GM23338 (cell line): ENCODE measurements at regions not wholly inside any gene's neighbourhood (a gene's known extent, or its start where the extent isn't known, plus 50 kb on each side); places are given as distances from the start of the nearest gene placed in this dataset.

Source experiments
- ATAC-seq: fragments of 200-7000 bp; cut with Tn5 transposase; 3 replicates; pipeline ENCODE4 v1.9.1; 2020
- DNase-seq: peaks from one replicate; pipeline ENCODE4 v3.0.0-alpha.2; 2015; ENCODE audit warnings: low spot score
- H2AFZ ChIP-seq: fragments of 200-600 bp; sonication (generic); 2 replicates; pipeline ENCODE4 v1.8.0; 2016; ENCODE audit warnings: antibody characterized with exemption, mild to moderate bottlenecking, moderate library complexity
- H3F3A ChIP-seq: fragments of 200-600 bp; sonication (generic); replicated peaks from 2 replicates; pipeline ENCODE4 v1.8.0; 2017; ENCODE audit warnings: antibody characterized with exemption, mixed run types, low read depth
- H3K27ac ChIP-seq: fragments of 200-600 bp; sonication (generic); 2 replicates; pipeline ENCODE4 v1.6.1; 2016; ENCODE audit warnings: low read depth
- H3K27me3 ChIP-seq: fragments of 200-600 bp; sonication (generic); 2 replicates; pipeline ENCODE4 v1.8.0; 2016; ENCODE audit warnings: mild to moderate bottlenecking, mixed run types, moderate library complexity; ENCODE audit not compliant: insufficient read depth
- H3K36me3 ChIP-seq: fragments of 200-600 bp; sonication (generic); 2 replicates; pipeline ENCODE4 v1.8.0; 2016; ENCODE audit warnings: mild to moderate bottlenecking; ENCODE audit not compliant: insufficient read depth
- H3K4me1 ChIP-seq: fragments of 200-600 bp; sonication (generic); 2 replicates; pipeline ENCODE4 v1.8.0; 2016; ENCODE audit warnings: mild to moderate bottlenecking, moderate library complexity; ENCODE audit not compliant: insufficient read depth
- H3K4me2 ChIP-seq: fragments of 200-600 bp; sonication (generic); 2 replicates; pipeline ENCODE4 v1.7.1; 2017; ENCODE audit warnings: mixed run types
- H3K4me3 ChIP-seq: fragments of 200-600 bp; sonication (generic); 2 replicates; pipeline ENCODE4 v1.6.1; 2016; ENCODE audit warnings: mixed run types
- H3K79me2 ChIP-seq: fragments of 200-600 bp; sonication (generic); replicated peaks from 2 replicates; pipeline ENCODE4 v1.8.0; 2017; ENCODE audit warnings: mild to moderate bottlenecking; ENCODE audit not compliant: insufficient read depth
- H3K9me2 ChIP-seq: fragments of 200-600 bp; sonication (generic); 2 replicates; pipeline ENCODE4 v1.8.0; 2017; ENCODE audit not compliant: insufficient read depth
- H4K20me1 ChIP-seq: fragments of 200-600 bp; sonication (generic); replicated peaks from 2 replicates; pipeline ENCODE4 v1.8.0; 2017; ENCODE audit warnings: mild to moderate bottlenecking; ENCODE audit not compliant: insufficient read depth
- H3K27ac Mint-ChIP-seq: 2 replicates; pipeline ENCODE4 v1.8.0; 2020; ENCODE audit warnings: inconsistent platforms, mild to moderate bottlenecking, moderate library complexity, mixed read lengths
- H3K27me3 Mint-ChIP-seq: 3 replicates; pipeline ENCODE4 v1.8.0; 2022; ENCODE audit warnings: low read depth, mild to moderate bottlenecking, moderate library complexity, mixed read lengths, inconsistent platforms; ENCODE audit not compliant: insufficient read depth, poor library complexity
- H3K36me3 Mint-ChIP-seq: 3 replicates; pipeline ENCODE4 v1.8.0; 2021; ENCODE audit warnings: low read depth, mild to moderate bottlenecking, inconsistent platforms, moderate library complexity, mixed read lengths
- H3K4me1 Mint-ChIP-seq: 3 replicates; pipeline ENCODE4 v1.8.0; 2020; ENCODE audit warnings: mild to moderate bottlenecking, inconsistent platforms, mixed read lengths
- H3K4me3 Mint-ChIP-seq: 3 replicates; pipeline ENCODE4 v1.8.0; 2021; ENCODE audit warnings: moderate library complexity, mild to moderate bottlenecking, inconsistent platforms, mixed read lengths
- H3K9me3 Mint-ChIP-seq: 3 replicates; pipeline ENCODE4 v1.8.0; 2020; ENCODE audit warnings: moderate library complexity, mild to moderate bottlenecking, inconsistent platforms, mixed read lengths
- CREB1 ChIP-seq: fragments of 250-450 bp; sonication (Bioruptor Pico); IDR thresholded peaks from 2 replicates; pipeline ENCODE4 v1.5.0; 2020; ENCODE audit warnings: low read depth, mild to moderate bottlenecking, moderate library complexity
- CTCF ChIP-seq, 2 experiments: fragments of 200-600 bp in 1 of 2; sonication (generic) in 1 of 2; conservative IDR thresholded peaks; 2 replicates each; pipeline versions ENCODE4 v1.5.1 to v1.6.1; 2016 to 2017; ENCODE audit warnings: antibody characterized with exemption in 2 of 2, low read depth in 2 of 2, mild to moderate bottlenecking in 2 of 2, moderate library complexity in 1 of 2
- ETS1 ChIP-seq: IDR thresholded peaks from 2 replicates; pipeline ENCODE4 v1.6.1; 2016; ENCODE audit warnings: antibody characterized with exemption
- EZH2 ChIP-seq: fragments of 200-600 bp; sonication (generic); IDR thresholded peaks from one replicate; pipeline ENCODE4 v1.8.0; 2017; ENCODE audit warnings: antibody characterized with exemption, mild to moderate bottlenecking, low read depth; ENCODE audit not compliant: unreplicated experiment
- EZH2phosphoT487 ChIP-seq: fragments of 200-600 bp; sonication (generic); IDR thresholded peaks from one replicate; pipeline ENCODE4 v1.8.1; 2018; ENCODE audit warnings: antibody characterized with exemption; ENCODE audit not compliant: unreplicated experiment
- JUNB ChIP-seq: IDR thresholded peaks from one replicate; pipeline ENCODE4 v1.6.1; 2016; ENCODE audit warnings: antibody characterized with exemption; ENCODE audit not compliant: unreplicated experiment
- NANOG ChIP-seq: IDR thresholded peaks from 2 replicates; pipeline ENCODE4 v1.6.1; 2016; ENCODE audit warnings: antibody characterized with exemption, borderline replicate concordance
- POLR2AphosphoS5 ChIP-seq: IDR thresholded peaks from 2 replicates; pipeline ENCODE4 v1.6.1; 2016; ENCODE audit warnings: antibody characterized with exemption, low read depth
- REST ChIP-seq: IDR thresholded peaks from one replicate; pipeline ENCODE4 v1.6.1; 2018; ENCODE audit warnings: antibody characterized with exemption; ENCODE audit not compliant: unreplicated experiment
- STAT1 ChIP-seq: IDR thresholded peaks from one replicate; pipeline ENCODE4 v1.6.1; 2016; ENCODE audit warnings: antibody characterized with exemption; ENCODE audit not compliant: unreplicated experiment
- ZNF114 ChIP-seq: fragments of 250-450 bp; sonication (Bioruptor Pico); IDR thresholded peaks from 2 replicates; pipeline ENCODE4 v1.5.0; 2020; ENCODE audit warnings: mild to moderate bottlenecking, moderate library complexity
- ZNF331 ChIP-seq: fragments of 250-450 bp; sonication (Bioruptor Pico); IDR thresholded peaks from 2 replicates; pipeline ENCODE4 v1.5.0; 2020; ENCODE audit warnings: low read depth, mild to moderate bottlenecking, moderate library complexity
- TF ChIP-seq, protein P1 (sequence below): fragments of 250-450 bp; sonication (Bioruptor Pico); IDR thresholded peaks from 2 replicates; pipeline ENCODE4 v1.5.0; 2020; ENCODE audit warnings: mild to moderate bottlenecking, moderate library complexity

DNA sequence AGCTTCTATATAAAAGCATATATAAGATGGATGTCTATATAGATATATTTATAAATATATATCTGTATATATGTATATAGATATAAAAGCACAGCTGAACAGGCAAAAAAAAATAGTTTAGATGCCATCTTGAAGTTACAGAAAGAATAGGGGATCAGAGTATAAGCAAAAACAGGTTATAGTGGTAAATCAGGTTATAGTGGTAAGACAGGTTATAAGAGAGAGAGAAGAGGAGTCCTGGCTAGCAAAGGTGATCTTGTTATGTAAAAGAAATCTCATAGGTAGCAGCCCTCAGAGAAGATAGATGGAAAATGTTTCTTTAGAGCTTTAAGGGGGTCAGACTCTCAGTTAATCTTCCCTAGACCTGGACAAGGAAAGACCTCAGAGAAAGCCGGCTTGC, 1263.1 kb downstream of the PCDH7 start:
- no peaks in the 10 kb centered on the region for H3F3A ChIP-seq
- H2AFZ ChIP-seq, result no peak overlapping the region
- no peaks in the 10 kb centered on the region for H3K4me1 ChIP-seq
- peaks cover 10% of the 10 kb centered on the region for H3K9me2 ChIP-seq
- no peaks in the 10 kb centered on the region for H3K36me3 ChIP-seq
- TF ChIP-seq NANOG (no peak), CREB1 (CRISPR knock-in tag) (no peak), JUNB (no peak), CTCF (conservative IDR thresholded peaks at IDR 0.05; ENCODE audit: low read depth in 2 of 2) (no peak), EZH2 (no peak), ZNF114 (CRISPR knock-in tag) (no peak), POLR2AphosphoS5 (no peak), STAT1 (no peak), EZH2phosphoT487 (no peak), ETS1 (no peak), REST (no peak), ZNF331 (CRISPR knock-in tag) (no peak)
- TF ChIP-seq, protein P1, sequence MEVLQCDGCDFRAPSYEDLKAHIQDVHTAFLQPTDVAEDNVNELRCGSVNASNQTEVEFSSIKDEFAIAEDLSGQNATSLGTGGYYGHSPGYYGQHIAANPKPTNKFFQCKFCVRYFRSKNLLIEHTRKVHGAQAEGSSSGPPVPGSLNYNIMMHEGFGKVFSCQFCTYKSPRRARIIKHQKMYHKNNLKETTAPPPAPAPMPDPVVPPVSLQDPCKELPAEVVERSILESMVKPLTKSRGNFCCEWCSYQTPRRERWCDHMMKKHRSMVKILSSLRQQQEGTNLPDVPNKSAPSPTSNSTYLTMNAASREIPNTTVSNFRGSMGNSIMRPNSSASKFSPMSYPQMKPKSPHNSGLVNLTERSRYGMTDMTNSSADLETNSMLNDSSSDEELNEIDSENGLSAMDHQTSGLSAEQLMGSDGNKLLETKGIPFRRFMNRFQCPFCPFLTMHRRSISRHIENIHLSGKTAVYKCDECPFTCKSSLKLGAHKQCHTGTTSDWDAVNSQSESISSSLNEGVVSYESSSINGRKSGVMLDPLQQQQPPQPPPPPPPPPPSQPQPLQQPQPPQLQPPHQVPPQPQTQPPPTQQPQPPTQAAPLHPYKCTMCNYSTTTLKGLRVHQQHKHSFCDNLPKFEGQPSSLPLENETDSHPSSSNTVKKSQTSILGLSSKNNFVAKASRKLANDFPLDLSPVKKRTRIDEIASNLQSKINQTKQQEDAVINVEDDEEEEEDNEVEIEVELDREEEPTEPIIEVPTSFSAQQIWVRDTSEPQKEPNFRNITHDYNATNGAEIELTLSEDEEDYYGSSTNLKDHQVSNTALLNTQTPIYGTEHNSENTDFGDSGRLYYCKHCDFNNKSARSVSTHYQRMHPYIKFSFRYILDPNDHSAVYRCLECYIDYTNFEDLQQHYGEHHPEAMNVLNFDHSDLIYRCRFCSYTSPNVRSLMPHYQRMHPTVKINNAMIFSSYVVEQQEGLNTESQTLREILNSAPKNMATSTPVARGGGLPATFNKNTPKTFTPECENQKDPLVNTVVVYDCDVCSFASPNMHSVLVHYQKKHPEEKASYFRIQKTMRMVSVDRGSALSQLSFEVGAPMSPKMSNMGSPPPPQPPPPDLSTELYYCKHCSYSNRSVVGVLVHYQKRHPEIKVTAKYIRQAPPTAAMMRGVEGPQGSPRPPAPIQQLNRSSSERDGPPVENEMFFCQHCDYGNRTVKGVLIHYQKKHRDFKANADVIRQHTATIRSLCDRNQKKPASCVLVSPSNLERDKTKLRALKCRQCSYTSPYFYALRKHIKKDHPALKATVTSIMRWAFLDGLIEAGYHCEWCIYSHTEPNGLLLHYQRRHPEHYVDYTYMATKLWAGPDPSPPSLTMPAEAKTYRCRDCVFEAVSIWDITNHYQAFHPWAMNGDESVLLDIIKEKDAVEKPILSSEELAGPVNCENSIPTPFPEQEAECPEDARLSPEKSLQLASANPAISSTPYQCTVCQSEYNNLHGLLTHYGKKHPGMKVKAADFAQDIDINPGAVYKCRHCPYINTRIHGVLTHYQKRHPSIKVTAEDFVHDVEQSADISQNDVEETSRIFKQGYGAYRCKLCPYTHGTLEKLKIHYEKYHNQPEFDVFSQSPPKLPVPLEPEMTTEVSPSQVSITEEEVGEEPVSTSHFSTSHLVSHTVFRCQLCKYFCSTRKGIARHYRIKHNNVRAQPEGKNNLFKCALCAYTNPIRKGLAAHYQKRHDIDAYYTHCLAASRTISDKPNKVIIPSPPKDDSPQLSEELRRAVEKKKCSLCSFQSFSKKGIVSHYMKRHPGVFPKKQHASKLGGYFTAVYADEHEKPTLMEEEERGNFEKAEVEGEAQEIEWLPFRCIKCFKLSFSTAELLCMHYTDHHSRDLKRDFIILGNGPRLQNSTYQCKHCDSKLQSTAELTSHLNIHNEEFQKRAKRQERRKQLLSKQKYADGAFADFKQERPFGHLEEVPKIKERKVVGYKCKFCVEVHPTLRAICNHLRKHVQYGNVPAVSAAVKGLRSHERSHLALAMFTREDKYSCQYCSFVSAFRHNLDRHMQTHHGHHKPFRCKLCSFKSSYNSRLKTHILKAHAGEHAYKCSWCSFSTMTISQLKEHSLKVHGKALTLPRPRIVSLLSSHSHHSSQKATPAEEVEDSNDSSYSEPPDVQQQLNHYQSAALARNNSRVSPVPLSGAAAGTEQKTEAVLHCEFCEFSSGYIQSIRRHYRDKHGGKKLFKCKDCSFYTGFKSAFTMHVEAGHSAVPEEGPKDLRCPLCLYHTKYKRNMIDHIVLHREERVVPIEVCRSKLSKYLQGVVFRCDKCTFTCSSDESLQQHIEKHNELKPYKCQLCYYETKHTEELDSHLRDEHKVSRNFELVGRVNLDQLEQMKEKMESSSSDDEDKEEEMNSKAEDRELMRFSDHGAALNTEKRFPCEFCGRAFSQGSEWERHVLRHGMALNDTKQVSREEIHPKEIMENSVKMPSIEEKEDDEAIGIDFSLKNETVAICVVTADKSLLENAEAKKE, result no peak
- H3K4me3 Mint-ChIP-seq, result no peak overlapping the region
- no peak overlapping the region for H3K27ac ChIP-seq
- H3K36me3 Mint-ChIP-seq, result no peaks in the 10 kb centered on the region
- DNase-seq, result no peak
- H3K4me2 ChIP-seq, result no peak overlapping the region
- no peaks in the 10 kb centered on the region for H3K27me3 ChIP-seq
- H3K4me1 Mint-ChIP-seq, result no peaks in the 10 kb centered on the region
- no peak for ATAC-seq
- no peaks in the 10 kb centered on the region for H4K20me1 ChIP-seq
- no peaks in the 10 kb centered on the region for H3K9me3 Mint-ChIP-seq
- no peaks in the 10 kb centered on the region for H3K79me2 ChIP-seq
- no peak overlapping the region for H3K4me3 ChIP-seq
- peaks cover 2% of the 10 kb centered on the region for H3K27me3 Mint-ChIP-seq
- H3K27ac Mint-ChIP-seq, result no peak overlapping the region
